HS-5 (cell line): ENCODE measurements at regions not wholly inside any gene's neighbourhood (a gene's known extent, or its start where the extent isn't known, plus 50 kb on each side); places are given as distances from the start of the nearest gene placed in this dataset.
"Not testable (repeated sequence)": the region's sequence is repeated elsewhere in the genome, so short reads cannot be mapped to it uniquely, and the experiment has no call there.

Experiments used
- DNase-seq: peaks from one replicate; pipeline ENCODE4 v3.0.0-alpha.2; 2012; ENCODE audit warnings: low read depth

DNA sequence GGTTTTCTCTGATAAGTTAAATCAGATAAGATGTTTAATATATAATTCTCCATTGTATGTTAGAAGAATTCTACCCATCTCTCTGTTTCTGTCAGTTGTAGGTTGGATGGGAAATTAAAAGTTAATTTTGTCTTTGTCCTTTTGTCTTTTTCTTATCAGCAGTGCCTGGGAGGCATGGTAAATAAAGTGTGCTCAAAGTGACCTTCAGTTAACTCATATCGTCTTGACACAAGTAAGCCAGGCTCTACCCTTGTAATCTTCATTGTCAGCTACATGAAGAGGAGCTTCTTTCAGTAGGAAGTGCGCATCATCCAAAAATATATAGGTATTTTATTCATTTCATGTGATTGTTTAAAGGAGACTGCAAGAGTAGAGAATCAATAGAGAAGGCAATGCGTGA is 138.9 kb upstream of the NRIP1 start:
- no peak for DNase-seq

DNA sequence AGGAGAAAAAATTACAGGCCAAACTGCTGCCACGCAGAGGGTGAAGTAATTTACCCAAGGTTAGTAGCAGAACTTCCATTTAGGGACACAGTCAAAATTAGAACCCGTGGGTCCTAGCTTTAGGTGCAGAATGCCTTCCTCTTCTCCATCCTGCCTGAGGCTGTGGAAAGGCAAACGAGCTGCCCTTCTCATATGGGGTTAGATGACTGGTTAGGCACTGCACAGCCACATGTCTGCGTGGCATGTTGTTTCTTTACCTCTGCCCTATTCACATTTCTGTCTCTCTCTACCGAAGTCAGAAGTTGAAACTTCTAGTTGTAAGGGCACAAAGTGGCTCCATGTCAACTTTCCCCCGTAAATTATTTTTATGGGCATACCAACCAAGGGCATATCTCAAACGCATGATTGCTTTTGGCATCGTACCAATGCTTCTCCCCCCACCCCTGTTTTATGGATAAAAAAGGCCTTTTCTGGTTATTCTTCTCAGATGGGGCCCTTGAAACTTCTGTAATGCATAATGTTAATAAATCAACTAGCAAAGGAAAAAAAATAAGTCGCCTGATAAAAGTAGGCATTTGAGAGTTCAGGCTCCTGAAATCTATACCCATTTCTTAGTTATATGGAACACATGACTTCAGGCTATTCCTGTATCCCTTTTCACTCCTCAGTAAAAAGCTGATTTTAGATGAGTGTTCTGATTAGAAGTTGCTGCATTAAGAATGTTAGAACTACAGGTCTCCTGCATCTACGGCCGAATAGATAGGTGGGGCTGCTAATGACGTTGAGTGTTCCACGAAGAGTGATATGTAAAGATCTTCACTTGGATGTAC is 139.6 kb upstream of the NRIP1 start:
- no peak for DNase-seq

DNA sequence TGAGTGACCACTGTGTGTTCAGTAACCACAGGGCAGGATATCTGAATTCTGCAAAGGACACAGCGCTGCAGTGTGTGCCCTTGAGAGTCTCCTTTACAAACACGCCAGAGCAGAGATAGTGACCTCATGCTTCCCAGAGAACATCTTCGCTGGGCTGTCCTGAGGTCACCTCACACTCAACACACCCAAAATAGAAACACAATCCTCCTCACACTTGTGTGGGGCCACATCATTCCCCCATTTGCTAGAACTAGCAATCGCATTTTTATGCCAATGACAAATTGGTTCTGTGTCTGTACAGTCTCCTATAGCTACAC is 140.1 kb upstream of the NRIP1 start:
- DNase-seq = no peak

DNA sequence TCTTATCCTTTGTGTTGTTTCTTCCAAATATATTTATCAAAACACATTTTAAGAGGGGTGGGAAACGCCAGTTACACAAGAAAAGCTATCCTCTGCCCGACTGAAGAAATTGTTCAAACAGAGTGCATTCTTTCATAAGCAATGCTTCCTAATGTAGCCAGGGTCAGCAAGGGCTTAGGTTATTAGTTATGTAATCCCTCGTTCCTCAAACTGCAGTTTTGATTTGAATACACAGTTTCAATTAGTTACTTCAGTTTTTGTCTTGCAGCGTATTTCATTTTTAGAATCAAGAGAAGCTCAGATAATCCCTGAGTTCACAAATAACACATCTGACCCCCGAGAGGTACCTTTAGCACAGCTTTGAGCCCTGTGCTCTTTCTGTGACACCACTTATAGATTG is 141.7 kb upstream of the NRIP1 start:
- no peak for DNase-seq

DNA sequence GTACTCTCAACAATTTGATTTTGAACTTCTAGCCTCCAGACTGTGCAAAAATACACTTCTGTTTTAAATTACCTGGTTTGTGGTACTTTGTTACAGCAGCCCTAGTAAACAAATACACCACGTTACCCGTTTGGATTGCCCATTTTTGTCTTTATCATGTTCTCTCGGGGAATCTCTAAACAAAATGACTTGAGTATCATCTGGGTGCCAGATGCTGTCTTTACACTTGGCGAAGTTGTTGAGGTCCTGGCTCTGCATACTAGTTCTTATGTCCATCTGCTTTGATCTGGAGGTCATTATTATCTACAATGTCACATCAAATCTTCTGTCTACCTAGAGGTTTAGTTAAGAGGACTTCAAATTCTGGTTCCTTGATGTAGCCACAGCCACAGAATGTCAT is 142.4 kb upstream of the NRIP1 start:
- DNase-seq = no peak

DNA sequence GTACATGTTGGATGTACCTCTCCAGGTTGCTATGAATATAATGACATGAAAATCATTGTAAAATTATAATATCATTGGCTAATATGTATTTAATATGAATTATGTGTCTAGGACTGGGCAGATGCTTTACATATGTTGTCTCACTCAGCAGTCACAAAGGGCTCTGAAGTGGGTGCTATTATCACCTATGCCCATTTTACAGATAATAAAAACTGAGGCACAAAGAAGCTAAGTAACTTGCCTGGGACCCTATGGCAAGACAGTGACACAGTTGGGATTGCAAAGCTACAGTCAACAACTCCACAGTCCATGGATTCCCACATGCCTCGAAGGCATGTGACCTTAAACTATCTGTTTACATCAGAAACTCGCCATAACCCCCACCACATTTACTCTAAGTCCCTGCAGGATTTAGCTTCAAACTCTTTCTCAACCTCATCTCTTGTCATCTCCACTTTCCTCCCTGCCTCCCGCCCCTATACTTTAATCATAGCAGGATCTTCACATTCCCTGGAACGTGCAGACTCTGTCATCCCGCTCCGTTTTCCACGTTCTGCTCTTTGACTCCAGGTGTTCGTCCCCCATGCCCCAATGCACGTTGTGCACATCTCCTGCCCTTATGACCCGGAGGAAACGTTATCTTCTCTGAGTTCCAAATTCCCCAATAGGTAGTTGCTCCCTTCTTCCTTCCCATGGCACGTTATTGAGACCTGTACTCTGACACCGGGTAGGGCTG is 143.0 kb upstream of the NRIP1 start:
- no peak for DNase-seq

DNA sequence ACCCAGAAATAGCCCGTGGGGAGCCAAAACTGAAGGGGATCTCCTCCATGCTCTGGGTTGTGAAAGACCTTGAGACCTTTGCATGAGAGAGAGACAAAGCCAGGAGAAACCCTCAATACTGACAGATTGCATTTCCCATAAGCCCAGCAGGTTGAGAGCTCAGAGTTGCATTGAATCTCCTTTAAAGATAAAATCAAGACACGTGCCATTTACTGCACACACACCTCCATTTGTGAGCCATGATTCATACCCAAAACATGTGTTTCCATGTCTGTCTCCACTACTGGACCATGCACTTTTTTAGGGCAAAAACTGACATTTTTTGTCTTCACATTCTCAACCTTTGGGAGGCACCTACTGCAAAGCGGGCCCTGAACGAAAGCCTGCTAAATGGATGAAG is 144.0 kb upstream of the NRIP1 start:
- no peak for DNase-seq

DNA sequence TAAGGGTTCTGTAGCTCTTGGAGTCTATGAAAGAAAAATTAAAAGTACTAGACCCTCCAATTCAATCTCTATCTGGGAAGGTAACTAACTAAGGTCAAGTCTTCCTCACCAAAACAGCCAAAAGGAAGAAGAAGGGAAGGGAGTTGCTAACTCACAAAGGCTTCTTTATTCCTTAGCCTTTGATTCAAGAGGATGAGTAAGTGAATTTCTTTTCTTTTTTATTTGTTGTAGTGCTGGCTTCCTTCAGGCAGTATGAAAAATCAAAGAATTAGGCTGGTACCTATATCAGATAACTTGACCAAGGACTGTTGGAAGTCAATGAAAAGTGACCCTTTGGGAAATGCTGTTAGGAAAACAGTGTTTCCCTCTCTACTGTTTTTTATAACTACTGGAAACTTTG is 144.4 kb upstream of the NRIP1 start:
- DNase-seq = no peak

DNA sequence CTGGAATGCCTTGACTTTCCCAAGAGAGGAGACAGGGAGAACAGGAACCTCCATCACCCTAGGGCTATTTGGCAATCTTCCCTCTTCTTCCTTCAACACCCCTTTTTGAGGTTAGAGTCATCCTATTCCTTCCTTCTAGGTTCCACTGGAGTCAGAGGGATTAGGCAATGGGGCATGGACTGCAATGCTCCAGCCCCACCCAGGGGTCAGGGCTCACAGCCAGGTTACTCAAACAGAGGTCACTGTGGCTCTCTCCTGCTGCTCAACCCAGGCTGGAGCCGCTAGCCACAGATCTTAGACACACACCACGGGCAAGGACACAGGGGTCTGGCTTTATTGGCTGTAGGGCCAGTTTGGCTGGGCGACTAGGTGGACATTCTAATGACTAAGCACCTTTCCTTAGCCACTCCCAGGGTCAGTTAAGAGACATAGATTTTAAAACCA is 145.5 kb upstream of the NRIP1 start:
- peak; percentile 19 for DNase-seq

DNA sequence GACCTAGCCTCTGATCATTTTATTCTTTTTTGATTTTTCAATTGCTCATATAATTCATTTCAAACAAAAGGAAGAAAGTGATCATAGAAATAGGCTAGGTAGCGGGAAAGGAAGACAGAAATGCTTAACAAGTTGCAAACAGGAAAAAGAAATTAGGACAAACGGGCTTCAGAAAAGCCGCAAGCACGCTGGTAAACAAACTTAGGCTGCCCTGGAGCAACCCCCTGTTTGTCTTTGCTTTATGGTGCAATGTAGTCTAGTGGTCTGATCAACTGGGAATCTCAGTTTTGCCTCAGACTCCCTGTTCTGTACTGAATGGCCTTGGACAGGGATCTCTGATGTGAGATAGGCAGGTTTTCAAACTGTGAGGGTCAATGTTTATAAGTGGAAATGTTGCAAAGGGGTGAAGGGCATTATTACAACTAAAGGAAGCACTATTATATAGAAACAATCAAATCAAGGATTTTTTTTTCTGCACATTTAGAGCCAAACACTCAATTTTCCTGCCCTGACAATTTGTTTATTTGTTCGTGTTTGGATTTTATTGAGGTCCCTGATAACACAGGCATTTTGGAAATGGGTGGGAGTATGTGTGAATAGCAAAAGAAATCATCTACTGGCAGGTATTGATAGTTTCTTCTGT is 146.8 kb upstream of the NRIP1 start:
- no peak for DNase-seq

DNA sequence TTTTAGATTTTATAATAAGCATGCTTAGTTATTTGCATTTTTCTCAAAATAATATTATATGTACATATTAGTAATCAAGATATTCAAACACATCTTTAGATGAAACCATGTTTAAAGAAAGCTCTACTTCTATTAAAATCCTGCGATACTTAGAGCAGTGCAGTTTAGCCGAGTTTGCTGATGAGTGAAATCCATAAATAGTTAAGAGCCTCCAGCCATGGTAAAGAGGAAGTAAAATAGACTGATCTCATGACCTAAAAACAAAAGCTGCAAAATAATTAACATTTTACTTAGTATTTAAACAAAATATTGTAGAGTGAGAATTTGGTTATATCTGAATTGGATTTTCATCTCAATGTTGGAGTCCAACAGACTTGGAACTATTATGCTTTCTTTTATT is 147.4 kb upstream of the NRIP1 start:
- no peak for DNase-seq

DNA sequence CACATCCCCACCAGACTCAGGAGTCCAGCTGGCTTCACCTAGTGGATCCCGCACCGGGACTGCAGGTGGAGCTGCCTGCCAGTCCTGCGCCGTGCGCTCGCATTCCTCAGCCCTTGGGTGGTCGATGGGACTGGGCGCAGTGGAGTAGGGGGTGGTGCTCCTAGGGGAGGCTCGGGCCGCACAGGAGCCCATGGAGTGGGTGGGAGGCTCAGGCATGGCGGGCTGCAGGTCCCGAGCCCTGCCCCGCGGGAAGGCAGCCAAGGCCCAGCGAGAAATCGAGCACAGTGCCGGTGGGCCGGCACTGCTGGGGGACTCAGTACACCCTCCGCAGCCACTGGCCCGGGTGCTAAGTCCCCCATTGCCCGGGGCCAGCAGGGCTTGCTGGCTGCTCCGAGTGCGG is 153.7 kb upstream of the NRIP1 start:
- DNase-seq = not testable (repeated sequence)

DNA sequence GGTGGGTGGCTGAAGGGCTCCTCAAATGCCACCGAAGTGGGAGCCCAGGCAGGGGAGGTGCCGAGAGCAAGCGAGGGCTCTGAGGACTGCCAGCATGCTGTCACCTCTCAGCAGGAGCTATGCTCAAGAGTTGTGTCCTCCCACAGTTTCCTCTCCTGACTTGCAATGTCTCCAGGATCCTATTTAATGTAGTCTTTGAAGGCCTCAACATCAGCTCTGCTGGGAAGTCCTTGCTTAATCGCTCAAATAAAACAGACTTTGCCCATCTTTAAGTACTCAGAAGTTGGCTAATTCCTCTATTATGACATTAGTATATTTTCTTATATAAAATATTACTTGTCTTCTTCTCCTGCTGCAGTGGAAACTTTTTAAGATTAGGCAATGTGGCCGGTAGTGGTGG is 154.2 kb upstream of the NRIP1 start:
- no peak for DNase-seq

DNA sequence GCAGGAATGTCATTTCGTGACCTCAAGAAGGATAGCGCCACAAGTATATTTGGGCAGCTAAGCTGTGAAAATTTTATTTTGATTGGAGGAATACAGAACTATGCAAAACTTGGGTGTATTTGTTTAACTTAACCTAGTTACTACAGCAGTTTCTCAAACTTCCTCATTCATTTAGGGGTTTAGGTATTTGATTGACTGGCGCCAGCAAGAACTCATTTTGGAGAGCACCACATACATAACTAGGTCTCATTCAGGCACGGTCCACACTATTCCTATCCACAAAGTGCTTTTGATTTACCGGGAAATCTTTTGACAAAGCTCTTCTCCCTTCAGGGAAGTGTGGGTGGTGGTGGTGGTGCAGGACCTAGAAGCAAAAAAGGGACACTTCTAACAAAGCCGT is 155.1 kb upstream of the NRIP1 start:
- DNase-seq = no peak

DNA sequence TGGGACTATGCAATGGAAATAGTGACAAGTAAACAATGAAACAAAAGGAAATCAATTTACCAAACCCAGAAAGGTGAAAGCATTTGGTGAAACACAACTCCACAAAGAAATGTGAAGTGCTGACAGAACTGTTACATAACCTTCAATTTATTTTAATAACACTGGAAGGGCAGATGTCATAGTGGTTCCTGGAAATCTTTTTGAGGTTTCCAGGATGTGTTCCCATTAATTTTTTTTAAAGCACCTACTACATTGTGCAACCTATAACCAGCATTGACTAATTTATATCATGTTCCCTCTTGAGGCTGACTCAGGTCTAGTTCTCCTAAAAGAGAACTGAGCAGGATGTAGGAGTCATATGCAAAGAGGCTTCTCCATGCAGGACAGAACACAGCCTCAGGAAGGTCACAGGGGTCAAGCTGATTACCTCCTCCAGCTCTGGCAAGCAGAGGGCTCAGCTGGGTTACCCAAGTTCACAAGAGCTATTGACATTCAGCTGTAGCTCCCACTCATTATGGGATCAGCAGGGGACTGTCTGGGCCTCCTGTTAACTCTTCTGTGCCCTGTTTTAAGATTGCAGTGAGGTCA is 157.1 kb upstream of the NRIP1 start:
- DNase-seq = peak; percentile 85

DNA sequence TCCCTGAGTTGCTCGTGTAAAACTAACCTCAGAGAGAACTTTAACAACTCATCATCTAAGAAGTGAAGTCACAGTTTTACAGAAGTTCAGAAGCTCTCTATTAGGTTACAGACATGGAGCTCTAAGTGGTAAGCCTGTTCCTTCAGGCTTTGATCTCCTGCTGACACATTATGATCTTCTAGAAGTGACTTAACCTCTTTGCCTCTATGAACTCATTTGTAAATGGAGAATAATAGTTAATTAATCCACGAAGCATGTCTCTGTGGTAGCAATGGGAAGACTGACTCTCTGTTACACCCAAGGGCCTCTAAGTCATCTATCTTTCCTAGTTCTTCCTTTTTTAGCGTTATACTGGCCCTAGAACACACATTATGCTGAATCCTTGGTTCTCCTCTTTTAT is 157.9 kb upstream of the NRIP1 start:
- DNase-seq = peak; percentile 19

DNA sequence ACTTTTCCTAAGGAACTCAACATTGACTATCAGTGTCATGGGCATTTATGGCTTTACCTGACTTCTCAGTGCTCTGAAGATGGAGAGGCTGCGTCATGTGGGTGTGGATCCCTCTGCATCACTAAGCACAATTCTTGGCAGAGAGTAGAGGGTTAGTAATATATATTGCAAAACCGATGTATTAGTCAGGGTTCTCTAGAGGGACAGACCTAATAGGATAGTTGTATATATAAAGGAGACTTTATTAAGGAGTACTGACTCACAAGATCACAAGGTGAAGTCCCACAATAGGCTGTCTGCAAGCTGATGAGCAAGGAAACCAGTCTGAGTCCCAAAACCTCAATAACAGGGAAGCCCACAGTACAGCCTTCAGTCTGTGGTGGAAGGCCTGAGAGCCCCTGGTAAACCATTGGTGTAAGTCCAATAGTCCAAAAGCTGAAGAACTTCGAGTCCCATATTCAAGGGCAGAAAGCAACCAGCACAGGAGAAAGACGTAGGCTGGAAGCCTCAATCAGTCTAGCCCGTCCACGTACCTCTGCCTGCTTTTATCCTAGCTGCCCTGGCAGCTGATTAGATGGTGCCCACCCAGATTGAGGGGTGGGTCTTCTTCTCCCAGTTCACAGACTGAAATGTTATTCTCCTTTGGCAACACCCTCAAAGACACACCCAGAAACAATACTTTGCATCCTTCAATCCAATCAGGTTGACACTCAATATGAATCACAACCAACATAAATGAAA is 159.7 kb upstream of the NRIP1 start:
- DNase-seq = peak; percentile 88

DNA sequence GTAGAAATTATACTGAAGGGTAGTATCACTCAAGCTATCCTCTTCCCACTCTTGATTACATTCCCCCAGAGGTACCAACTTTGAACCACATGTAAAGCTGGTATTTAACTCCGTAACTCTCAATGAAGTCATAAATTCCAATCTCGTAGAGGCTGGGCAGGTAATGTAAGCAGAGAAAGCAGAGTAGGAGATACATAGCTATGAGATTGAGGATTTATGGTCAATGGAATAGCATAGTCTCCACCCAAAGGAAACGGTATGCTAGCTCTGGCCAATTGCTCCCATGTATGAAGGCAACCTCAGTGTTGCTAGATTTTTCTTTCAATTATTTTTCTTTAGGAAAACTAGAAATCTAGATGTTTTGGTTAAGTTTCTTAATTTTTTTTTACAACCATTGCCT is 163.1 kb upstream of the NRIP1 start:
- DNase-seq = no peak

DNA sequence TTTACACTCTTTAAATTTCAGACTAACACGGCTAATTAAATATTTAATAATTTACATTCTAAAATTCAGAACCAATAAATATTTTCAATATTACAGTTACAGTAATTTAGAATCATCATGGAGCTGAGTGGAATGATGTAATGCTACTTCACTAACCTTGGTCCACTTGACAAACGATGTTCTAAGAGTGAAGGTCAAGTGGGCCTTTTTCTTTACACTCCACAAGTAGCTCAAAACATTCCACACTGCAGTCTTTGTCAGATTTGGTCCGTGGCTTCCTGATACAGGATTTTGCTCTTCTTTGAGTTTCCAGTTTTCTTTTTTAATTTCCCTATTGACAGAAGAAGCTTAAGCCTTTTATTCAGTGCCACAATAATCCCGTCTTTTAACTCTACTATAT is 164.6 kb upstream of the NRIP1 start:
- no peak for DNase-seq

DNA sequence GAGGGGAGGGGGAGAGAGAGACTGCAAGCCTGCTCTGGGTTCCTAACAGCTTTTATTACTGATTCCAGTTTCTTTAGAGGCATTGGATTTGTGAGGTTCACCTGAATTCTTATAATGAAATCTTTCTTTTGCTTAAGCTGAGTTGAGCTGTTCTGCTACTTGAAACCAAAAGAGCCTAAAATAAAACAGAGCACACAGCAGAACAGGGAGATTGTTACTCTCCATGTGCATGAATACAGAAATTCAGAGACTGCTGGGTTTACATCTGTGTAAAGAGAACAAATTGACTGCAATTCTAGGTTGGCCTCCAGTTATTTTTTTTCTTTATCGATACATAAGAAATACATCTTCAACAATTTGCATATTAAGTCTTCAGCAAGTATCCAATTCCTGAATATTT is 168.8 kb upstream of the NRIP1 start:
- DNase-seq = no peak

DNA sequence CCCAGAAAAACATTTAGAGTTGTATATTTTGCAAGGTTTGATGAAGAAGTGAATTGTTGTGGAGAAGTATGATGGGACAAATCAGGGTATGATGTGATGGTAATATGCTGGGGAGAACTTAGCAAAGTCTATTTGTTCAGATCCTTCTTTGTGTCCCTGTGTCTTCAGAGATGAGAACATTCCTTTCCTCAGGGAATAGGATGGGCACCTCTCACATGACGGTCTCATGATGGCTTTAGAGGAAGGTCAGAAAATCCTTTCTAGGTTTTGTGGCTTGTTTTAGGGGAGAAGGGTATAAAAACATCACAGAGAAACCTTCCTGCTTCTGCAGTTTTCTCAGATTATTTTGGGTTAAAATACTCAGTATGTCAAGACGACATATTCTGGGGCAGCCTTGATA is 171.3 kb upstream of the NRIP1 start:
- no peak for DNase-seq

DNA sequence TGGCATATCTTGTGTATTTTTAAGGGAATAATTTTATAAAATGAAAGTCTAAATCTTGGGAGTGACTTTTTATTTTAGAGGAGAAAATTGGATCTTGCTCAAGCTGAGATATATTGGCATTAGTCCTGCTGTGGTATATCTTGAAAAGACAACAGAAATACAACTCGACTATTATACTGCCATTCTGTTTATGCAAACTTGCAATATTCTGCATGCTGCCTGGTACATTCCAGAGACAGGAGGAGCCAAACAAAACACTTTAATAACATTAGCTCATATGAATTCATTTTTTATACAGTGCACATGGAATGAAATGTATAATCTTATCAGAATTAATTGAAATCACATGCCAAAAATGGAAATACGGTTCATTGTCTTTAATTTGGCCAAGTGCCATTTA is 176.0 kb upstream of the NRIP1 start:
- no peak for DNase-seq
